GM12878 (cell line): ENCODE measurements at regions not wholly inside any gene's neighbourhood (a gene's known extent, or its start where the extent isn't known, plus 50 kb on each side); places are given as distances from the start of the nearest gene placed in this dataset.

Experiments used
- ATAC-seq: fragments of 200-7000 bp; cut with Tn5 transposase; 3 replicates; pipeline ENCODE4 v1.9.1; 2020; ENCODE audit warnings: mild to moderate bottlenecking, moderate library complexity
- BruUV-seq: library from RNA; stranded (reverse); fragments of 400-500 nt; replicated peaks from 2 replicates; lab custom pipeline; 2021; lab: Mats Ljungman, UMichigan
- CTCF ChIA-PET: fragments of 300-600 bp; sonication (Branson Sonifier 250); formaldehyde crosslinking; extraction: SDS; loops from one replicate; lab custom pipeline; 2021; ENCODE audit warnings: inconsistent platforms; lab: Yijun Ruan, JAX
- POLR2A ChIA-PET: fragments of 350-600 bp; formaldehyde crosslinking; extraction: SDS; loops from one replicate; lab custom pipeline; 2021; ENCODE audit warnings: inconsistent platforms; lab: Charles Lee
- RAD21 ChIA-PET: fragments of 300-600 bp; sonication (Branson Sonifier 250); formaldehyde crosslinking; loops from one replicate; lab custom pipeline; 2023; ENCODE audit warnings: antibody characterized with exemption; ENCODE audit not compliant: unreplicated experiment; lab: Charles Lee
- SMC1A ChIA-PET: fragments of 300-600 bp; sonication (Branson Sonifier 250); formaldehyde crosslinking; loops from one replicate; lab custom pipeline; 2023; ENCODE audit not compliant: unreplicated experiment, uncharacterized antibody; lab: Charles Lee
- DNase-seq: peaks from one replicate; pipeline ENCODE4 v3.0.0-alpha.2; 2011; ENCODE audit warnings: low read depth, low spot score
- FAIRE-seq: peaks from 3 replicates; lab custom pipeline; 2011; peaks lifted over from hg19 to GRCh38; lab: Jason Lieb, UNC
- H2AFZ ChIP-seq: 2 replicates; pipeline ENCODE4 v1.6.0; 2011; ENCODE audit warnings: low read depth, low read length, control low read depth; ENCODE audit not compliant: control insufficient read depth
- H3K27ac ChIP-seq: 2 replicates; pipeline ENCODE4 v1.5.1; 2011; ENCODE audit warnings: control low read depth; ENCODE audit not compliant: control insufficient read depth, insufficient read depth
- H3K27me3 ChIP-seq, 2 experiments: replicated peaks in 1 of 2; 2 replicates each; pipeline versions ENCODE4 v1.6.0 to v1.6.1; 2011; ENCODE audit warnings: low read length in 1 of 2; ENCODE audit not compliant: control insufficient read depth in 2 of 2, insufficient read depth in 2 of 2
- H3K36me3 ChIP-seq, 2 experiments: 2 replicates each; pipeline ENCODE4 v1.5.1; 2011; ENCODE audit warnings: low read length in 1 of 2; ENCODE audit not compliant: control insufficient read depth in 2 of 2, insufficient read depth in 2 of 2
- H3K4me1 ChIP-seq: 2 replicates; pipeline ENCODE4 v1.6.1; 2011; ENCODE audit warnings: mild to moderate bottlenecking, low read length, moderate library complexity, mixed read lengths; ENCODE audit not compliant: control insufficient read depth, insufficient read depth
- H3K4me2 ChIP-seq: 2 replicates; pipeline ENCODE4 v1.6.0; 2011; ENCODE audit warnings: control low read depth; ENCODE audit not compliant: control insufficient read depth, insufficient read depth
- H3K4me3 ChIP-seq: fragments of 200-600 bp; sonication (generic); 2 replicates; pipeline ENCODE4 v1.5.1; 2016
- H3K79me2 ChIP-seq: 2 replicates; pipeline ENCODE4 v1.6.0; 2011; ENCODE audit warnings: low read length; ENCODE audit not compliant: control insufficient read depth, insufficient read depth
- H3K9ac ChIP-seq: 2 replicates; pipeline ENCODE4 v1.8.0; 2011; ENCODE audit warnings: low read length, control low read depth, mixed read lengths; ENCODE audit not compliant: control insufficient read depth, insufficient read depth
- H3K9me3 ChIP-seq: replicated peaks from 3 replicates; pipeline ENCODE4 v1.5.1; 2011; ENCODE audit warnings: mild to moderate bottlenecking, low read length; ENCODE audit not compliant: control insufficient read depth, insufficient read depth
- H4K20me1 ChIP-seq: 2 replicates; pipeline ENCODE4 v1.6.0; 2011; ENCODE audit not compliant: control insufficient read depth, insufficient read depth
- NRF1 ChIP-seq: conservative IDR thresholded peaks from 2 replicates; pipeline ENCODE4 v1.6.1; 2011; ENCODE audit warnings: mild to moderate bottlenecking, low read depth, low read length, improper control_type of control experiment
- RELB ChIP-seq: fragments of 450-650 bp; IDR thresholded peaks from 2 replicates; pipeline ENCODE4 v1.6.1; 2017; ENCODE audit warnings: low read depth, mild to moderate bottlenecking, moderate library complexity
- WRNIP1 ChIP-seq: IDR thresholded peaks from 2 replicates; pipeline ENCODE4 v1.6.1; 2011; ENCODE audit warnings: low read depth, low read length, improper control_type of control experiment, borderline replicate concordance
- in situ Hi-C: fragments of 300-500 bp; cut with MboI; formaldehyde crosslinking; loops from 9 replicates; pipeline ENCODE4 v1.14.3; 2018; ENCODE audit warnings: mixed read lengths
- intact Hi-C: fragments of 100-400 bp; cut with micrococcal nuclease; formaldehyde crosslinking; loops from one replicate; pipeline ENCODE4 v1.14.2; 2022; ENCODE audit not compliant: unreplicated experiment
- TF ChIP-seq, protein P1 (sequence below): fragments of 450-650 bp; IDR thresholded peaks from 2 replicates; pipeline ENCODE4 v1.6.1; 2018; ENCODE audit warnings: mild to moderate bottlenecking, low read depth, moderate library complexity; ENCODE audit not compliant: partially characterized antibody

GRCh38 chr5:68849103-68849502, 244.7 kb upstream of the SLC30A5 start:
- Histone ChIP-seq H3K4me2 (no peak overlapping the region), H3K27ac (no peak overlapping the region), H2AFZ (no peak overlapping the region), H3K79me2 (no peaks in the 10 kb centered on the region), H3K27me3 (no peaks in the 10 kb centered on the region; a peak in 2 of 4 replicates), H3K9ac (no peak overlapping the region), H3K36me3 (no peaks in the 10 kb centered on the region), H3K4me1 (no peaks in the 10 kb centered on the region), H3K9me3 (no peaks in the 10 kb centered on the region), H3K4me3 (no peak overlapping the region), H4K20me1 (no peaks in the 10 kb centered on the region)
- ChIA-PET RAD21 (no interaction called here), SMC1A (no interaction called here), POLR2A (no interaction called here), CTCF (no interaction called here)
- no peak for ATAC-seq
- in situ Hi-C loops: no loop called here
- BruUV-seq: no TSS peak
- intact Hi-C loops: no loop called here
- TF ChIP-seq, protein P1, sequence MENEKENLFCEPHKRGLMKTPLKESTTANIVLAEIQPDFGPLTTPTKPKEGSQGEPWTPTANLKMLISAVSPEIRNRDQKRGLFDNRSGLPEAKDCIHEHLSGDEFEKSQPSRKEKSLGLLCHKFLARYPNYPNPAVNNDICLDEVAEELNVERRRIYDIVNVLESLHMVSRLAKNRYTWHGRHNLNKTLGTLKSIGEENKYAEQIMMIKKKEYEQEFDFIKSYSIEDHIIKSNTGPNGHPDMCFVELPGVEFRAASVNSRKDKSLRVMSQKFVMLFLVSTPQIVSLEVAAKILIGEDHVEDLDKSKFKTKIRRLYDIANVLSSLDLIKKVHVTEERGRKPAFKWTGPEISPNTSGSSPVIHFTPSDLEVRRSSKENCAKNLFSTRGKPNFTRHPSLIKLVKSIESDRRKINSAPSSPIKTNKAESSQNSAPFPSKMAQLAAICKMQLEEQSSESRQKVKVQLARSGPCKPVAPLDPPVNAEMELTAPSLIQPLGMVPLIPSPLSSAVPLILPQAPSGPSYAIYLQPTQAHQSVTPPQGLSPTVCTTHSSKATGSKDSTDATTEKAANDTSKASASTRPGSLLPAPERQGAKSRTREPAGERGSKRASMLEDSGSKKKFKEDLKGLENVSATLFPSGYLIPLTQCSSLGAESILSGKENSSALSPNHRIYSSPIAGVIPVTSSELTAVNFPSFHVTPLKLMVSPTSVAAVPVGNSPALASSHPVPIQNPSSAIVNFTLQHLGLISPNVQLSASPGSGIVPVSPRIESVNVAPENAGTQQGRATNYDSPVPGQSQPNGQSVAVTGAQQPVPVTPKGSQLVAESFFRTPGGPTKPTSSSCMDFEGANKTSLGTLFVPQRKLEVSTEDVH: no peak
- TF ChIP-seq WRNIP1 (no peak), RELB (no peak), NRF1 (no peak)
- DNase-seq: no peak
- no peak for FAIRE-seq
